ENCODE measurements at regions not wholly inside any gene's neighbourhood (a gene's known extent, or its start where the extent isn't known, plus 50 kb on each side); places are given as distances from the start of the nearest gene placed in this dataset.

DNA sequence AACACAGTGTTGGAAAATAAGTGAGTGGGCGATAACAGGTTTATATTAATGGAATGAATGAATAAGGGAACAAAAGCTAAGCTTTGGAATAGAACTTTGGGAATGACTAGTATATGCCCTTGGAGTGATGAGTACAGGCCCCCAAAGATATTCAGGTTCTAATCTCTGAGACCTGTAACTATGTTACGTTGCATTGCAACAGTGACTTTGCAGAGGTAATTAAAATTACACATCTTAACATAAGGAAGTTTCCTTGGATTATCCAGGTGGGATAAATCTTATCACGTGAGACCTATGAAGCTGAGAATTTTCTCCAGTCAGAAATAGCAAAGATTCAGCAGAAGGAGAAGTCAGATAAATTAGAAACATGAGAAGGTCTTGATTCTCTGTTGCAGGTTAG is 661.5 kb upstream of the LINC00305 start:
- DNase-seq (no peak), ATAC-seq (no peak)
- intact Hi-C loops (cut with micrococcal nuclease), result no loop called here
- H3K4me3 Mint-ChIP-seq, result no peak overlapping the region
- TF ChIP-seq, protein P1, sequence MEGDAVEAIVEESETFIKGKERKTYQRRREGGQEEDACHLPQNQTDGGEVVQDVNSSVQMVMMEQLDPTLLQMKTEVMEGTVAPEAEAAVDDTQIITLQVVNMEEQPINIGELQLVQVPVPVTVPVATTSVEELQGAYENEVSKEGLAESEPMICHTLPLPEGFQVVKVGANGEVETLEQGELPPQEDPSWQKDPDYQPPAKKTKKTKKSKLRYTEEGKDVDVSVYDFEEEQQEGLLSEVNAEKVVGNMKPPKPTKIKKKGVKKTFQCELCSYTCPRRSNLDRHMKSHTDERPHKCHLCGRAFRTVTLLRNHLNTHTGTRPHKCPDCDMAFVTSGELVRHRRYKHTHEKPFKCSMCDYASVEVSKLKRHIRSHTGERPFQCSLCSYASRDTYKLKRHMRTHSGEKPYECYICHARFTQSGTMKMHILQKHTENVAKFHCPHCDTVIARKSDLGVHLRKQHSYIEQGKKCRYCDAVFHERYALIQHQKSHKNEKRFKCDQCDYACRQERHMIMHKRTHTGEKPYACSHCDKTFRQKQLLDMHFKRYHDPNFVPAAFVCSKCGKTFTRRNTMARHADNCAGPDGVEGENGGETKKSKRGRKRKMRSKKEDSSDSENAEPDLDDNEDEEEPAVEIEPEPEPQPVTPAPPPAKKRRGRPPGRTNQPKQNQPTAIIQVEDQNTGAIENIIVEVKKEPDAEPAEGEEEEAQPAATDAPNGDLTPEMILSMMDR (IDR thresholded peaks at IDR 0.05), result no peak
- H3K9me3 Mint-ChIP-seq, result peaks cover 10% of the 10 kb centered on the region
- no peaks in the 10 kb centered on the region for H3K27me3 Mint-ChIP-seq
- H3K36me3 Mint-ChIP-seq (ENCODE audit: low read depth), result no peaks in the 10 kb centered on the region
- no peaks in the 10 kb centered on the region for H3K4me1 Mint-ChIP-seq (ENCODE audit: low read depth)
- ChIA-PET POLR2A (no interaction called here), CTCF (no interaction called here)
- H3K27ac Mint-ChIP-seq, result no peak overlapping the region

DNA sequence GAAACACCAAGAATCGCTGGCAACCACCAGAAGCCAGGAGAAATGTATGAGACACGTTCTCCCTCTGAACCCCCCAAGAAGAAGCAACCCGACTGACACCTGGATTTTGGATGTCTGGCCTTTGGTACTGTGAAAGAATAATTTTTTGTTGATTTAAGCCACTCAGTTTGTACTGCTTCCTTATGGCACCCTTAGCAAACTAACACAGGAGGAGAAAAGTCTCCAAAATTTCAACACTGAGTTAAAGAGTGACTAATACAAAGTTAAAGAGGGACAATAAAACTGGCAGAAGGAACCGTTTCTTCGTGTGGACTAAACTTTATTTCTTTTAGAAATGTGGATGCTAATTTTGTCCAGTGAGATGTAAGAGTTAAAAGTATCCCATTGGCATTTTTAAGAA is 660.9 kb upstream of the LINC00305 start:
- no peaks in the 10 kb centered on the region for H3K4me1 Mint-ChIP-seq (ENCODE audit: low read depth)
- no peak for DNase-seq
- intact Hi-C loops (cut with micrococcal nuclease), result no loop called here
- POLR2A ChIA-PET, result no interaction called here
- no peak for ATAC-seq
- no peaks in the 10 kb centered on the region for H3K36me3 Mint-ChIP-seq (ENCODE audit: low read depth)
- no peak overlapping the region for H3K27ac Mint-ChIP-seq
- H3K27me3 Mint-ChIP-seq, result no peaks in the 10 kb centered on the region
- no peak overlapping the region for H3K4me3 Mint-ChIP-seq
- peaks cover 10% of the 10 kb centered on the region for H3K9me3 Mint-ChIP-seq
- CTCF ChIA-PET, result no interaction called here
- TF ChIP-seq, protein P1 (IDR thresholded peaks at IDR 0.05), result no peak

DNA sequence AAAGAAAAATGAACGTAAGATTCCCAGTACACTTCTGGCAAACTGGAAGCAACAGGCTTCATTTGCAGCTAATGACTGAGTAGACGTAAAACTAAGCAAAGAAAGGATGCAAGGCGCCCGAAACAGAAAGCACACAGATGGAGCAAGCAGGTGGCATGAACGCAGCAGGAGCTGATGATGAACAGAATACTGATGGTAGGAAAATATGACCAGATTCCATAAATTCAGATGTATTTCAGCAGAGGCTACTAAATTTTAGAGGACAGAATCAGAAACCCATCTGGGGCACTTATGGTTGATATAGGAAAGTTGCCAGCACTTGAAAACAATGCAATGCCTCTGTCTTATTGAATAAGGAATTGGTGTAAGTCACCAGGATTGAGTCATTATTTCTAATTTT is 658.7 kb upstream of the LINC00305 start:
- H3K4me3 Mint-ChIP-seq, result no peak overlapping the region

DNA sequence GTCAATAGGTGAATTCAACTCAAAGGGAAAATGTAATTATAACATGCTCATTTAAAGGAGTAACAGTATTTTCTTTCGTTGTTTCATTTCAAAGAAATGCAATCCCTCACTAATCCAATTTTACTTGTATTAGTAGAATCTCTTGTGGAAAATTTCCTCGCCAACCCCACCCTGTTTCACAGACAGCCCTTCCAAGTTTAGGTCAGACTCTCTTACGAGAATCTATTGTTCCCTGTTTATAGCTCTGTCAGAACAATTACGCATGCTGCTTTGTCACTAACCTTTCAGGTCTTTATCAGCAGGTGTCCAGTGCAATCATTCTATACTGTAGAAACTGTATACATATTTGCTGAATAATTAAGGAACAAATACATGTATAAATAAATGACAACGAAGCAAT is 657.8 kb upstream of the LINC00305 start:
- no peak overlapping the region for H3K4me3 Mint-ChIP-seq
- DNase-seq, result no peak
- H3K27ac Mint-ChIP-seq, result no peak overlapping the region
- no peaks in the 10 kb centered on the region for H3K4me1 Mint-ChIP-seq (ENCODE audit: low read depth)
- H3K9me3 Mint-ChIP-seq, result peaks cover 6% of the 10 kb centered on the region
- CTCF ChIA-PET, result no interaction called here
- intact Hi-C loops (cut with micrococcal nuclease), result no loop called here
- H3K27me3 Mint-ChIP-seq, result no peaks in the 10 kb centered on the region
- no peaks in the 10 kb centered on the region for H3K36me3 Mint-ChIP-seq (ENCODE audit: low read depth)
- ATAC-seq, result no peak
- TF ChIP-seq, protein P1 (IDR thresholded peaks at IDR 0.05), result no peak
- POLR2A ChIA-PET, result no interaction called here

More for the DNA sequence above, 658.7 kb upstream of the LINC00305 start:
- Mint-ChIP-seq H3K36me3 (ENCODE audit: low read depth) (no peaks in the 10 kb centered on the region), H3K27me3 (no peaks in the 10 kb centered on the region), H3K4me1 (ENCODE audit: low read depth) (no peaks in the 10 kb centered on the region), H3K9me3 (peaks cover 6% of the 10 kb centered on the region), H3K27ac (no peak overlapping the region)
- no peak for ATAC-seq
- TF ChIP-seq, protein P1 (IDR thresholded peaks at IDR 0.05), result no peak
- DNase-seq, result no peak
- ChIA-PET CTCF (no interaction called here), POLR2A (no interaction called here)
- intact Hi-C loops (cut with micrococcal nuclease), result no loop called here

DNA sequence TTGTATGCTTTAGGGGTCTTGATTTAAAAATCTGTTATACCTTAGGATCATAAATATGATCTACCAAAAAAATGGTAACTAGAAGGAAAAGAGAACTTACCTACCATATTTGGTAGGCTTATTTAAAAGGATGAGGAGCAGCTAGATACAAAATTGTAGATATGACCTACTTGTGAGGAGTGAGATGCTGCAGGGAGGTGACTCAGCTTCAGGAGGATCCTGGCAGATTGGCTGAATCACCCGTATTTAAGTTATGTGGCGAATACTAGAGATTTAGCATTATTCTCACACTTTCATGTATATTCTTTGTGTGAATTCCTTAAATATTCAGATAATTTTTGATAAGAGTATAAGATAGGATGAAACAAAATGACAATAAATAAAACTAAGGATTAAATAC is 657.3 kb upstream of the LINC00305 start:
- ChIA-PET POLR2A (no interaction called here), CTCF (no interaction called here)
- ATAC-seq (no peak), DNase-seq (no peak)
- TF ChIP-seq, protein P1 (IDR thresholded peaks at IDR 0.05), result no peak
- Mint-ChIP-seq H3K4me1 (ENCODE audit: low read depth) (no peaks in the 10 kb centered on the region), H3K4me3 (no peak overlapping the region), H3K27ac (no peak overlapping the region), H3K9me3 (peaks cover 4% of the 10 kb centered on the region), H3K27me3 (no peaks in the 10 kb centered on the region), H3K36me3 (ENCODE audit: low read depth) (no peaks in the 10 kb centered on the region)
- intact Hi-C loops (cut with micrococcal nuclease), result no loop called here
